Astrocyte of the spinal cord (primary cell): ENCODE measurements at regions not wholly inside any gene's neighbourhood (a gene's known extent, or its start where the extent isn't known, plus 50 kb on each side); places are given as distances from the start of the nearest gene placed in this dataset.

ENCODE experiments used
- DNase-seq: peaks from one replicate; pipeline ENCODE4 v3.0.0; 2011; ENCODE audit warnings: low read depth, low spot score
- H3K4me3 ChIP-seq: 2 replicates; pipeline ENCODE4 v1.5.1; 2011; ENCODE audit warnings: low read depth, mild to moderate bottlenecking, low read length, moderate library complexity
- CTCF ChIP-seq: IDR thresholded peaks from 2 replicates; pipeline ENCODE4 v1.5.1; 2012; ENCODE audit warnings: low read depth, mild to moderate bottlenecking, low read length, inconsistent platforms
- in situ Hi-C: cut with HindIII; loops from 2 replicates; pipeline ENCODE4 v1.10.0; 2017; ENCODE audit warnings: low sequenced_read_pairs

DNA sequence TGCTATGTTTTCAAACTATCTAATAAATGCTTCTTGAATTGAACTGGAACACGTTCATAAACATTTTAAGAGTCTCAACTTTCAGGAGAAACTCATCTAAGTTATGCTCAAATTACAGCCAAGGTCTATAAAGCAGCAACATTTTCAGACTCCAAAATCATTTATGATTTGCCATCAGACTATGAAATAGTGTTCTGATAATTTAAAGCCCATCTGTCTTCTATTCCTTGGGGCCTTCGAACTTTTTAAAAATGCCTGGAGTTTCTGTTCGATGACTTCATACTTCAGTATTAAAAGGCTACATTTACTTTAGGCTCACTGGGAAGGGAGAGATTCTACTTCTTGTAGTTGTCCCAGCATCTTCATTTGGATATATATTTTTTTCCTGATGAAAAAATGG, 73.6 kb upstream of the NXPH2 start:
- H3K4me3 ChIP-seq = no peak overlapping the region
- no peak for TF ChIP-seq CTCF
- DNase-seq = no peak
- in situ Hi-C loops = no loop called here

DNA sequence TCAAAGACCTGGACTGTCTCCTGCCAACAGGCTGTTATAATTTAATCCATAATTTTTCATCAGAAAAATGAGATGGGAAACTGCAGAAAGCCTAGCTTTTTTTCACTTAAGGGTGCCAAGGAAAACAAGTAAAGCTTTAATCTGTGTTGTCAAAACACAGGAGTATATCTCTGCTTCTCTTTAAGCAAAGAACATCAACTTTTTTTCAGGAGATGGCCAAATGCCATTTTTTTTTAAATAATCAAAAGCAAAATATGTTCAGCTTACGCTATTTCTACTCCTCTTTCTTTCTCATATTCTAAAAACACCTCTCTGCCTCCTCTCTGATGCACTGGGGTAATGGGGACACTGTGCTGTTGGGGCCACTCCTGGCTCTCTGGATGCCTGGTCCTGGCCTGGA, 73.1 kb upstream of the NXPH2 start:
- in situ Hi-C loops = no loop called here
- TF ChIP-seq CTCF = no peak
- no peak for DNase-seq
- no peak overlapping the region for H3K4me3 ChIP-seq

GRCh38 chr2:138846216-138846821, 66.1 kb upstream of the NXPH2 start:
- in situ Hi-C loops = no loop called here
- H3K4me3 ChIP-seq = no peak overlapping the region
- peak; percentile 24 for DNase-seq
- TF ChIP-seq CTCF = peak; percentile 69

GRCh38 chr2:138842341-138842740, 62.2 kb upstream of the NXPH2 start:
- DNase-seq = no peak
- TF ChIP-seq CTCF = no peak
- H3K4me3 ChIP-seq = no peak overlapping the region
- in situ Hi-C loops = no loop called here

GRCh38 chr2:138841459-138841858, 61.3 kb upstream of the NXPH2 start:
- in situ Hi-C loops = no loop called here
- TF ChIP-seq CTCF = no peak
- H3K4me3 ChIP-seq = no peak overlapping the region
- no peak for DNase-seq

DNA sequence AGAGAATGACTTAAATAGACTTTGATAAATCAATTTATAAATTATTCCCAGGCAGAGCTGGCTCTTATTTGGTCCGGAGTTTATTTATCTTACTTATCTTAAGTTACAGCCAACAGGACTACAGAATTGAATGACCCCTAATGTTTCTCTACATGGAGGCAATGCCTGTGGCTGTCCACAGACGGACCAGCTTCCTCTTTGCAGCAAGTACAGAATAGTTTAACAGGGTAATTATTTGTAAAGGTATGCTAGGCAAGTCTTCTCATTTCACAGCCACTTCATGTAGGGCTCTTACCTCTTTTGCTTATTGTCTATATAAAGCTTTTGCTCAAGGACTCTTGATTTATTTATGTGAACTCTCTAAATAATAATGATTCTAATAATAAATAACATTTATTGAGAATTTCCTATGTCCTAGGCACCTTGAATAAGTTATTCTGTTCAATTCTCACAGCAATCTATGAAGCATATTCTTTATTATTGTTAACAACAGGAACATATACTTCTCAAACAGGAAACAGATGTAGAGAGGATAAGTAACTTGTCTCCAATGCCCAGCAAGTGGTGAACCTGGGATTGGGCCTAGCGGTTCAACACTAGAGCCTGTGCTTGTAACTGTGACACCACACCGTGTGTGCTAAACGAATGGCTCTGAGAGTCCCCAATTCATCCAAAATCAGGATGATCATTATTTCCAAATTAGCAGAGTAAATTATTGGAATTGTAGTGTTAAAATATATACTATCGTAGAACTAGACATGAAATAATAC, 58.8 kb upstream of the NXPH2 start:
- no peak overlapping the region for H3K4me3 ChIP-seq
- no peak for DNase-seq
- TF ChIP-seq CTCF = no peak
- in situ Hi-C loops = no loop called here
